Activated CD8-positive, alpha-beta memory T cell treated with anti-CD3 and anti-CD28 coated beads, Interleukin-2, amount 50 U/mL, for 1 hour (primary cell): ENCODE measurements at regions not wholly inside any gene's neighbourhood (a gene's known extent, or its start where the extent isn't known, plus 50 kb on each side); places are given as distances from the start of the nearest gene placed in this dataset.

Experiments
- DNase-seq: peaks from one replicate; pipeline ENCODE4 v3.0.0-alpha.2; 2020; ENCODE audit errors: extremely low read depth

GRCh38 chr5:52409835-52410234 lies 377.9 kb upstream of the ITGA1 start:
- DNase-seq = no peak

- DNase-seq = no peak
Observed at GRCh38 chr5:52419357-52419756, 368.4 kb upstream of the ITGA1 start.

- no peak for DNase-seq
Observed at GRCh38 chr5:52427615-52428014, 360.1 kb upstream of the ITGA1 start.

GRCh38 chr5:52428977-52429489 lies 358.7 kb upstream of the ITGA1 start:
- no peak for DNase-seq

GRCh38 chr5:52441768-52442167 lies 345.9 kb upstream of the ITGA1 start:
- DNase-seq = no peak

GRCh38 chr5:52443187-52443586 lies 344.5 kb upstream of the ITGA1 start:
- DNase-seq = no peak

GRCh38 chr5:52448111-52448510 lies 339.6 kb upstream of the ITGA1 start:
- DNase-seq = no peak

- DNase-seq = no peak
Observed at GRCh38 chr5:52449516-52449915, 338.2 kb upstream of the ITGA1 start.

GRCh38 chr5:52452098-52452497 lies 335.6 kb upstream of the ITGA1 start:
- no peak for DNase-seq

GRCh38 chr5:52453176-52453575 lies 334.5 kb upstream of the ITGA1 start:
- DNase-seq = no peak

GRCh38 chr5:52455920-52456319 lies 331.8 kb upstream of the ITGA1 start:
- DNase-seq = no peak

GRCh38 chr5:52457810-52458209 lies 329.9 kb upstream of the ITGA1 start:
- no peak for DNase-seq

GRCh38 chr5:52466113-52466512 lies 321.6 kb upstream of the ITGA1 start:
- no peak for DNase-seq

GRCh38 chr5:52466749-52467520 lies 320.8 kb upstream of the ITGA1 start:
- no peak for DNase-seq

- DNase-seq = no peak
Observed at GRCh38 chr5:52468976-52469375, 318.7 kb upstream of the ITGA1 start.

- DNase-seq = no peak
Observed at GRCh38 chr5:52469420-52469819, 318.3 kb upstream of the ITGA1 start.

GRCh38 chr5:52469835-52470234 lies 317.9 kb upstream of the ITGA1 start:
- DNase-seq = no peak

GRCh38 chr5:52476346-52476745 lies 311.4 kb upstream of the ITGA1 start:
- no peak for DNase-seq

- no peak for DNase-seq
Observed at GRCh38 chr5:52481201-52481600, 306.5 kb upstream of the ITGA1 start.

GRCh38 chr5:52481851-52482250 lies 305.9 kb upstream of the ITGA1 start:
- no peak for DNase-seq

- DNase-seq = no peak
Observed at GRCh38 chr5:52491071-52491787, 296.5 kb upstream of the ITGA1 start.

- DNase-seq = no peak
Observed at GRCh38 chr5:52491818-52492217, 295.9 kb upstream of the ITGA1 start.

- no peak for DNase-seq
Observed at GRCh38 chr5:52497133-52497693, 290.5 kb upstream of the ITGA1 start.
